Spleen (tissue), 11 donors: ENCODE measurements at regions not wholly inside any gene's neighbourhood (a gene's known extent, or its start where the extent isn't known, plus 50 kb on each side); places are given as distances from the start of the nearest gene placed in this dataset.

Source experiments
- DNase-seq: peaks from one replicate; pipeline ENCODE4 v3.0.0-alpha.2; 2020
- H3K27ac ChIP-seq, 8 donors: fragments of 200-600 bp; sonication (generic) in 7 of 8; 1 replicate in 4 of 8; 2 replicates in 4 of 8; pipeline versions ENCODE4 v1.5.0 to v1.8.0; 2016 to 2021; ENCODE audit warnings: inconsistent platforms in 4 of 8, mild to moderate bottlenecking in 4 of 8, moderate library complexity in 1 of 8
- H3K27me3 ChIP-seq, 7 donors: fragments of 200-600 bp; sonication (generic) in 6 of 7; replicated peaks in 1 of 7; 1 replicate in 4 of 7; 2 replicates in 3 of 7; pipeline versions ENCODE4 v1.5.0 to v1.8.0; 2016 to 2021; ENCODE audit warnings: inconsistent platforms in 3 of 7, mild to moderate bottlenecking in 1 of 7
- H3K36me3 ChIP-seq, 6 donors: fragments of 200-600 bp; sonication (generic) in 5 of 6; 1 replicate in 4 of 6; 2 replicates in 2 of 6; pipeline versions ENCODE4 v1.5.0 to v1.8.0; 2016 to 2021; ENCODE audit warnings: inconsistent platforms in 2 of 6
- H3K4me1 ChIP-seq, 6 donors: fragments of 200-600 bp; sonication (generic) in 5 of 6; 1 replicate in 3 of 6; 2 replicates in 3 of 6; pipeline versions ENCODE4 v1.5.0 to v1.8.0; 2016 to 2021; ENCODE audit warnings: inconsistent platforms in 3 of 6
- H3K4me3 ChIP-seq, 8 donors: fragments of 200-600 bp; sonication (generic) in 7 of 8; 1 replicate in 4 of 8; 2 replicates in 4 of 8; pipeline versions ENCODE4 v1.5.0 to v1.8.0; 2016 to 2021; ENCODE audit warnings: inconsistent platforms in 4 of 8, mild to moderate bottlenecking in 4 of 8, moderate library complexity in 2 of 8
- H3K9me3 ChIP-seq, 8 donors: fragments of 200-600 bp; sonication (generic) in 7 of 8; 1 replicate in 4 of 8; 2 replicates in 4 of 8; pipeline versions ENCODE4 v1.5.0 to v1.8.0; 2016 to 2021; ENCODE audit warnings: inconsistent platforms in 4 of 8
- CTCF ChIP-seq, 11 experiments: fragments of 200-600 bp in 7 of 11; fragments of 450-650 bp in 4 of 11; sonication (generic) in 4 of 11; IDR thresholded peaks in 8 of 11; conservative IDR thresholded peaks in 3 of 11; 1 replicate in 7 of 11; 2 replicates in 4 of 11; pipeline versions ENCODE4 v1.4.0 to v1.8.0; 2016 to 2021; ENCODE audit warnings: antibody characterized with exemption in 11 of 11, inconsistent platforms in 4 of 11, mild to moderate bottlenecking in 1 of 11
- POLR2A ChIP-seq, 3 donors: fragments of 450-650 bp; IDR thresholded peaks; one replicate each; pipeline ENCODE4 v1.5.1; 2017; ENCODE audit warnings: antibody characterized with exemption in 3 of 3, mild to moderate bottlenecking in 1 of 3
- POLR2AphosphoS5 ChIP-seq, 3 donors: sonication (generic); formaldehyde crosslinking; IDR thresholded peaks; one replicate each; pipeline ENCODE4 v1.5.1; 2017; ENCODE audit warnings: antibody characterized with exemption in 3 of 3
- WGBS, 5 donors: extraction: QIAGEN DNeasy Blood & Tissue Kit in 3 of 5; methylation state at CpG; one replicate each; pipeline versions ENCODE4 v1.1.5 to v1.1.7; 2013 to 2018; 5-methylcytosine and 5-hydroxymethylcytosine counted together
- intact Hi-C: fragments of 100-400 bp; cut with DNase I; formaldehyde crosslinking; loops from one replicate; pipeline ENCODE4 v1.15.0; 2023; ENCODE audit warnings: low total_unique reads
- donor health status: healthy with polysubstance abuse.
- donor health status: DM: no; HTN: no; CAD: no; lungs with moderate emphysema.
- donor health status: DM: no; HTN: no; CAD: no.
- donor health status: Bipolar disorder and iron deficiency.
- donor health status: healthy.
- donor health status: DM: no; HTN: no; CAD: no.
- donor health status: DM: yes; HTN: yes; CAD: no.

GRCh38 chr2:215815960-215816359, 197.4 kb downstream of the MREG start:
- H3K4me3 ChIP-seq: no peak overlapping the region
- peaks cover 0 to 14% (median 0%) of the 10 kb centered on the region in 7 donors for H3K27me3 ChIP-seq
- DNase-seq: no peak
- 67 to 93% (median 81%) methylated on average over 2 of the region's 2 CpGs for WGBS, 5 donors
- H3K4me1 ChIP-seq: peaks cover 9 to 20% (median 16%) of the 10 kb centered on the region in 6 donors
- no peaks in the 10 kb centered on the region for H3K36me3 ChIP-seq
- H3K9me3 ChIP-seq: peaks cover 0 to 18% (median 11%) of the 10 kb centered on the region in 8 donors
- intact Hi-C loops: no loop called here
- H3K27ac ChIP-seq: no peak overlapping the region
- TF ChIP-seq POLR2AphosphoS5 (IDR thresholded peaks at IDR 0.05): no peak
- no peak for TF ChIP-seq POLR2A (IDR thresholded peaks at IDR 0.05)
- TF ChIP-seq CTCF (IDR thresholded peaks at IDR 0.05 in 8 of 11, conservative IDR thresholded peaks at IDR 0.05 in 3 of 11): no peak

GRCh38 chr2:215812966-215813365, 200.4 kb downstream of the MREG start:
- H3K27me3 ChIP-seq: no peaks in the 10 kb centered on the region
- no peaks in the 10 kb centered on the region for H3K9me3 ChIP-seq
- H3K4me3 ChIP-seq: no peak overlapping the region
- peaks cover 9 to 32% (median 19%) of the 10 kb centered on the region in 6 donors for H3K4me1 ChIP-seq
- H3K27ac ChIP-seq: no peak overlapping the region
- DNase-seq: no peak
- no peaks in the 10 kb centered on the region for H3K36me3 ChIP-seq
- intact Hi-C loops: no loop called here
- TF ChIP-seq POLR2AphosphoS5 (IDR thresholded peaks at IDR 0.05) (no peak), POLR2A (IDR thresholded peaks at IDR 0.05) (no peak), CTCF (IDR thresholded peaks at IDR 0.05 in 8 of 11, conservative IDR thresholded peaks at IDR 0.05 in 3 of 11) (no peak)

GRCh38 chr2:215811409-215812345, 201.7 kb downstream of the MREG start:
- H3K27ac ChIP-seq: no peak overlapping the region
- intact Hi-C loops: no loop called here
- TF ChIP-seq CTCF (IDR thresholded peaks at IDR 0.05 in 8 of 11, conservative IDR thresholded peaks at IDR 0.05 in 3 of 11): no peak
- no peak for TF ChIP-seq POLR2AphosphoS5 (IDR thresholded peaks at IDR 0.05)
- no peak for TF ChIP-seq POLR2A (IDR thresholded peaks at IDR 0.05)
- no peaks in the 10 kb centered on the region for H3K27me3 ChIP-seq
- H3K4me1 ChIP-seq: peaks cover 9 to 32% (median 19%) of the 10 kb centered on the region in 6 donors
- no peaks in the 10 kb centered on the region for H3K9me3 ChIP-seq
- DNase-seq: no peak
- H3K4me3 ChIP-seq: no peak overlapping the region
- 33 to 49% (median 39%) methylated on average over 3 of the region's 3 CpGs for WGBS, 5 donors
- no peaks in the 10 kb centered on the region for H3K36me3 ChIP-seq

GRCh38 chr2:215811003-215811402, 202.3 kb downstream of the MREG start:
- intact Hi-C loops: no loop called here
- WGBS, 5 donors: 70 to 80% (median 76%) methylated on average over 3 of the region's 3 CpGs

More at GRCh38 chr2:215811003-215811402, 202.3 kb downstream of the MREG start:
- Histone ChIP-seq H3K36me3 (no peaks in the 10 kb centered on the region), H3K9me3 (no peaks in the 10 kb centered on the region), H3K27ac (no peak overlapping the region), H3K4me3 (no peak overlapping the region), H3K4me1 (peaks cover 9 to 32% (median 19%) of the 10 kb centered on the region in 6 donors), H3K27me3 (no peaks in the 10 kb centered on the region)
- TF ChIP-seq POLR2AphosphoS5 (IDR thresholded peaks at IDR 0.05) (no peak), POLR2A (IDR thresholded peaks at IDR 0.05) (no peak), CTCF (IDR thresholded peaks at IDR 0.05 in 8 of 11, conservative IDR thresholded peaks at IDR 0.05 in 3 of 11) (no peak)
- no peak for DNase-seq
